ENCODE measurements at regions not wholly inside any gene's neighbourhood (a gene's known extent, or its start where the extent isn't known, plus 50 kb on each side); places are given as distances from the start of the nearest gene placed in this dataset.

GRCh38 chr15:46934851-46935250 lies 782.5 kb upstream of the SEMA6D start:
- Histone ChIP-seq H3K4me3 (no peak overlapping the region), H3K27me3 (no peaks in the 10 kb centered on the region), H3K4me1 (no peaks in the 10 kb centered on the region), H3K36me3 (no peaks in the 10 kb centered on the region), H3K27ac (no peak overlapping the region), H3K9me3 (no peaks in the 10 kb centered on the region)
- DNase-seq: no peak
- WGBS, 2 donors: 85 to 90% methylated on average over 2 of the region's 2 CpGs
- no peak for TF ChIP-seq CTCF (IDR thresholded peaks at IDR 0.05)
- intact Hi-C loops (cut with DNase I): no loop called here
- no peak for ATAC-seq

GRCh38 chr15:46938169-46938568 lies 779.1 kb upstream of the SEMA6D start:
- intact Hi-C loops (cut with DNase I): no loop called here
- no peak for TF ChIP-seq CTCF (IDR thresholded peaks at IDR 0.05)

GRCh38 chr15:46941241-46941640 lies 776.1 kb upstream of the SEMA6D start:
- Histone ChIP-seq H3K27me3 (no peaks in the 10 kb centered on the region), H3K4me3 (no peak overlapping the region), H3K36me3 (no peaks in the 10 kb centered on the region), H3K27ac (no peak overlapping the region), H3K4me1 (no peaks in the 10 kb centered on the region), H3K9me3 (no peaks in the 10 kb centered on the region)
- WGBS, 2 donors: 88 to 89% methylated on average over 1 of the region's 1 CpG
- ATAC-seq (no peak), DNase-seq (no peak)
- no peak for TF ChIP-seq CTCF (IDR thresholded peaks at IDR 0.05)
- intact Hi-C loops (cut with DNase I): no loop called here

More at GRCh38 chr15:46938169-46938568, 779.1 kb upstream of the SEMA6D start:
- H3K4me3 ChIP-seq: no peak overlapping the region
- DNase-seq (no peak), ATAC-seq (no peak)
- H3K27ac ChIP-seq: no peak overlapping the region
- no peaks in the 10 kb centered on the region for H3K9me3 ChIP-seq
- H3K4me1 ChIP-seq: no peaks in the 10 kb centered on the region
- no peaks in the 10 kb centered on the region for H3K36me3 ChIP-seq
- no peaks in the 10 kb centered on the region for H3K27me3 ChIP-seq
- WGBS, 2 donors: 29 to 33% methylated on average over 1 of the region's 1 CpG

- Histone ChIP-seq H3K36me3 (no peaks in the 10 kb centered on the region), H3K27me3 (no peaks in the 10 kb centered on the region), H3K4me3 (no peak overlapping the region), H3K9me3 (peaks cover 0 to 34% (median 5%) of the 10 kb centered on the region in 11 donors), H3K27ac (no peak overlapping the region), H3K4me1 (no peaks in the 10 kb centered on the region)
- no peak for TF ChIP-seq CTCF (IDR thresholded peaks at IDR 0.05)
- WGBS, 2 donors: 86 to 94% methylated on average over 3 of the region's 3 CpGs
- intact Hi-C loops (cut with DNase I): no loop called here
- no peak for DNase-seq
- no peak for ATAC-seq
These were observed 770.4 kb upstream of the SEMA6D start for GRCh38 chr15:46946953-46947352.

Data from heart right ventricle (tissue), 16 donors.